Urothelium cell line (cell line): ENCODE measurements at regions not wholly inside any gene's neighbourhood (a gene's known extent, or its start where the extent isn't known, plus 50 kb on each side); places are given as distances from the start of the nearest gene placed in this dataset.

Experiments used
- DNase-seq: peaks from one replicate; pipeline ENCODE4 v3.0.0; 2011; ENCODE audit warnings: low spot score, mixed read lengths
- FAIRE-seq: peaks from 2 replicates; lab custom pipeline; 2011; peaks lifted over from hg19 to GRCh38; lab: Jason Lieb, UNC

GRCh38 chr5:16013334-16014065, 166.1 kb downstream of the MARCHF11 start:
- FAIRE-seq: no peak
- no peak for DNase-seq

DNA sequence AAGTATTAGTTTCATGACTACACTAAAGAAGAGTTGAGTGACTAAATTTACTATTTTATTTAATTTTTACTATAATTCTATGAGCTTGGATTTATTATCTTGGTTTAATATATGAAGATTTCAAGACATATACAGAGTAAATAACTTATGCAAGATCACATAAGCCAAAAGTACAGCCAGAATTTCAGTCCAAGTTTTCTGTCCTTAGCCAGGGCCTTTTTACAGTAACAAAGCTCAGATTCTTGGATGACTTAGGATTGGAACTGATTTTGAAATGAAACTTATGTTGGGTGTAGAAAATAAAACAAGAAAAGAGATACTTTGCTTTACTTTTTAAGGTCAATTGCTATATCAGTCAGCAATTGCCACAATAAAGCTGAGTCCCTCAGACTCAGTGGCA, 170.3 kb downstream of the MARCHF11 start:
- DNase-seq (no peak), FAIRE-seq (no peak)

DNA sequence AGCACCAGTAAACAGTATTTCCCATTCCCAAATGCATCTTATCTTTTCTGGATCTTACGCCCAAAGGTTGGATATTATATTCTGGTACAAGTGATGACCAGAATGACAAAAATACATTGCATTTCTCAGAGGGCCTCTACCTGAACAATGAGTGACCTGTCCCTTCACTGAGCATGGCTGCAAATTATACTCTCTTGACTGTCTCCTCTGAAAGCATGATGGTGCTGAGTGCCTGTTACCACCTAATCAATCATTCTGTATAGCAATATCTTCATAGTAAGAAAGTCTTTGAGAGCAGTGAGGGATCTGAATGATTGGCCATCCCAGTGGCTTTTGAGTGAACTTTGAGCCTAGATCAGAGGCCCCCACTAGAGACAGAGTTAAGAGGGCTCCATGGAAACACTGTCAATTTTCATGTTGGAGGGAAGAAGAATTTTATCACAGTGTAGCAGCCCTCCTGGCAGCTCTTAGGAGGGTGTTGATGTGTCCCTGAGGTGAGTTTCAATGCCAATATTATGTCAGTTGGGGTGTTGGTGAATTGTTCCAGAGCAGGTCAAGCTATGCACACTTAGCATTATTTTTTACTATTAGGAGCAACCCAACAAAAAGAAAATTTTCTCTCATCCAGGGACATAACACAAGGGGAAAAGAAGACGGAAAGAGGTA, 171.7 kb downstream of the MARCHF11 start:
- DNase-seq: no peak
- no peak for FAIRE-seq

GRCh38 chr5:16005225-16005624, 174.4 kb downstream of the MARCHF11 start:
- DNase-seq (no peak), FAIRE-seq (no peak)

DNA sequence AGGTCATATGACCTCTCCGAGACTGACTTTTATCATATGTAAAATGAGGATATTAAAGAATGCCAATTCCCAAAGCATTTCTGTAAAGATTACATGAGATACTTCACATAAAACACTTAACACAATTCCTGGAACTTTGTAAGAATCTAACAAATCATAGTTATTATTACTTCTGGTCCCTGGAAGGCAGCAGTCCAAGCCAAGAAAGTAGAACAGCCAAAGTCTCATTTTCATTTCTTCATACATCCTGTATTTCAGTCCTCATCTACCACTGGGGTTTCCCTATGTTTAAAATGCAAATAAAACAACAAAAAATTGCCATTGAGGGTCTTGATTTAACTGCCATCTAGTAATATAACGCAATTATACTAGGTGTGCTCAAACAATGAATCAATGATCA, 179.5 kb downstream of the MARCHF11 start:
- FAIRE-seq (no peak), DNase-seq (no peak)

- no peak for FAIRE-seq
- DNase-seq: peak; percentile 43
Observed at GRCh38 chr5:15995341-15996052, 184.1 kb downstream of the MARCHF11 start.

- no peak for FAIRE-seq
Observed at GRCh38 chr5:15993919-15994318, 185.7 kb downstream of the MARCHF11 start.

DNA sequence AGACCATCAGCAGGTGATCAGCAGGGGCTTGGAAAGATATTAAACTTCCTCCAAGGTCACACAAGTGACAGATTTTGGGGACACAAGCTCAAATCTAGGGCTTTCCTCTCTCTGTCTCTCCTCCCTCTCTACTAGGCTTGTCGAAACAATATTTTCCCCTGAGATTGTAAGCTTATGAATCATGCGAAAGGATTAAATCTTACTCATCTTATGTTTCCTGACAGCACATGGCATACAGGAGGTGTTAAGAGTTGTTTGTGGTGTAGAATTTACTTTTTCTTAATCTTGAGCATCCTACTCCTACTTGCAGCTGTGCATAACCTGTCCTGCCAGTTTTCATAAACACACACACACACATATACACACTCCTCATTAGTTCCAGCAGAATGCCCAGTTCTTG, 186.3 kb downstream of the MARCHF11 start:
- FAIRE-seq (no peak), DNase-seq (peak; percentile 30)

More at GRCh38 chr5:15993919-15994318, 185.7 kb downstream of the MARCHF11 start:
- DNase-seq: no peak

- FAIRE-seq (no peak), DNase-seq (peak; percentile 57)
Observed at GRCh38 chr5:15992918-15993317, 186.7 kb downstream of the MARCHF11 start.

- DNase-seq: no peak
- FAIRE-seq: no peak
Observed at GRCh38 chr5:15991586-15991985, 188.0 kb downstream of the MARCHF11 start.
